Keratinocyte (primary cell): ENCODE measurements at regions not wholly inside any gene's neighbourhood (a gene's known extent, or its start where the extent isn't known, plus 50 kb on each side); places are given as distances from the start of the nearest gene placed in this dataset.

Experiments
- CTCF ChIP-seq, 3 experiments: IDR thresholded peaks in 1 of 3; conservative IDR thresholded peaks in 1 of 3; optimal IDR thresholded peaks in 1 of 3; 2 replicates in 2 of 3; 3 replicates in 1 of 3; pipeline versions ENCODE3 to v1.5.1; 2011; ENCODE audit warnings: low read length in 3 of 3, mild to moderate bottlenecking in 3 of 3, moderate library complexity in 2 of 3, control low read depth in 1 of 3, inconsistent platforms in 1 of 3; ENCODE audit not compliant: insufficient read depth in 2 of 3; ENCODE audit errors: extremely low read depth in 1 of 3
- EZH2 ChIP-seq: IDR thresholded peaks from one replicate; pipeline ENCODE4 v1.6.1; 2012; ENCODE audit warnings: inconsistent platforms, mild to moderate bottlenecking, low read length, moderate library complexity

GRCh38 chr20:21006611-21007010 is 99.5 kb downstream of the LINC00237 start:
- TF ChIP-seq CTCF (optimal IDR thresholded peaks at IDR 0.05 in 1 of 3, IDR thresholded peaks at IDR 0.05 in 1 of 3, conservative IDR thresholded peaks at IDR 0.05 in 1 of 3; ENCODE audit: extremely low read depth in 1 of 3, insufficient read depth in 2 of 3, low read length in 3 of 3) (no peak), EZH2 (no peak)
